ENCODE measurements at regions not wholly inside any gene's neighbourhood (a gene's known extent, or its start where the extent isn't known, plus 50 kb on each side); places are given as distances from the start of the nearest gene placed in this dataset.

- Histone ChIP-seq H3K4me3 (no peak overlapping the region), H3K9me3 (no peaks in the 10 kb centered on the region), H3K36me3 (no peaks in the 10 kb centered on the region), H3K4me1 (no peaks in the 10 kb centered on the region), H3K27me3 (no peaks in the 10 kb centered on the region), H3K27ac (no peak overlapping the region)
- TF ChIP-seq POLR2AphosphoS5 (IDR thresholded peaks at IDR 0.05), result no peak
- no peak for ATAC-seq (ENCODE audit: low FRiP score in 2 of 2)
- WGBS, 2 donors, result 30 to 43% methylated on average over 3 of the region's 3 CpGs
- DNase-seq, result no peak
These were observed 274.1 kb downstream of the OTOL1 start for GRCh38 chr3:161770484-161771386.

GRCh38 chr3:161781381-161781780, 284.8 kb downstream of the OTOL1 start:
- no peaks in the 10 kb centered on the region for H3K4me1 ChIP-seq
- no peaks in the 10 kb centered on the region for H3K36me3 ChIP-seq
- H3K27me3 ChIP-seq, result no peaks in the 10 kb centered on the region
- no peaks in the 10 kb centered on the region for H3K9me3 ChIP-seq
- no peak for TF ChIP-seq POLR2AphosphoS5 (IDR thresholded peaks at IDR 0.05)
- TF ChIP-seq EP300 (IDR thresholded peaks at IDR 0.05), result no peak
- TF ChIP-seq, protein P1, sequence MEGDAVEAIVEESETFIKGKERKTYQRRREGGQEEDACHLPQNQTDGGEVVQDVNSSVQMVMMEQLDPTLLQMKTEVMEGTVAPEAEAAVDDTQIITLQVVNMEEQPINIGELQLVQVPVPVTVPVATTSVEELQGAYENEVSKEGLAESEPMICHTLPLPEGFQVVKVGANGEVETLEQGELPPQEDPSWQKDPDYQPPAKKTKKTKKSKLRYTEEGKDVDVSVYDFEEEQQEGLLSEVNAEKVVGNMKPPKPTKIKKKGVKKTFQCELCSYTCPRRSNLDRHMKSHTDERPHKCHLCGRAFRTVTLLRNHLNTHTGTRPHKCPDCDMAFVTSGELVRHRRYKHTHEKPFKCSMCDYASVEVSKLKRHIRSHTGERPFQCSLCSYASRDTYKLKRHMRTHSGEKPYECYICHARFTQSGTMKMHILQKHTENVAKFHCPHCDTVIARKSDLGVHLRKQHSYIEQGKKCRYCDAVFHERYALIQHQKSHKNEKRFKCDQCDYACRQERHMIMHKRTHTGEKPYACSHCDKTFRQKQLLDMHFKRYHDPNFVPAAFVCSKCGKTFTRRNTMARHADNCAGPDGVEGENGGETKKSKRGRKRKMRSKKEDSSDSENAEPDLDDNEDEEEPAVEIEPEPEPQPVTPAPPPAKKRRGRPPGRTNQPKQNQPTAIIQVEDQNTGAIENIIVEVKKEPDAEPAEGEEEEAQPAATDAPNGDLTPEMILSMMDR (IDR thresholded peaks at IDR 0.05), result no peak
- TF ChIP-seq POLR2A (IDR thresholded peaks at IDR 0.05), result no peak
- ATAC-seq (ENCODE audit: low FRiP score in 2 of 2) (no peak), DNase-seq (no peak)
- no peak overlapping the region for H3K27ac ChIP-seq
- 21 to 22% methylated on average over 1 of the region's 1 CpG for WGBS, 2 donors
- H3K4me3 ChIP-seq, result no peak overlapping the region

GRCh38 chr3:161793194-161793930, 296.8 kb downstream of the OTOL1 start:
- no peaks in the 10 kb centered on the region for H3K36me3 ChIP-seq
- ATAC-seq (ENCODE audit: low FRiP score in 2 of 2) (no peak), DNase-seq (no peak)
- H3K27ac ChIP-seq, result no peak overlapping the region
- no peak for TF ChIP-seq POLR2A (IDR thresholded peaks at IDR 0.05)
- TF ChIP-seq POLR2AphosphoS5 (IDR thresholded peaks at IDR 0.05), result no peak
- no peak for TF ChIP-seq EP300 (IDR thresholded peaks at IDR 0.05)
- TF ChIP-seq, protein P1 (IDR thresholded peaks at IDR 0.05), result no peak
- H3K27me3 ChIP-seq, result no peaks in the 10 kb centered on the region
- 86 to 90% methylated on average over 3 of the region's 3 CpGs for WGBS, 2 donors
- H3K9me3 ChIP-seq, result no peaks in the 10 kb centered on the region
- no peaks in the 10 kb centered on the region for H3K4me1 ChIP-seq
- no peak overlapping the region for H3K4me3 ChIP-seq

DNA sequence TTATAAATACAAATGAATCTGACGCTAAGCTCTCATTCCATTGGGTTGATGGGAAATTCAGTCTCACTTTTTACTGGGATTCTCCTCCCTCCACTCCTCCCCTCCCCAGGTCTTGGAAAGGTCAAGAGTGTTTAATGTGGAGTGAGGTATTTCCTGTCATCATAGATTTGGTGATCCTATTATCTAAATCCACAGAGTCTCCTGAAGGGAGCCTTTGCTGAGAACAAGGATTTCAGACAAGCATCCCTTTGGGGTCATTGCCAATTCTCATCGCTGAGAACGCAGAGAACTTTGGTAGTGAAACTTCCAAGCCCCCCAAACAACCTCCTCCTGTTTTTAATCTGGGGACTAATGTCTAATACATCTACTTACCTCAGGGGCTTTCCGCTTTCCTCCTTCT, 297.9 kb downstream of the OTOL1 start:
- no peaks in the 10 kb centered on the region for H3K9me3 ChIP-seq
- no peaks in the 10 kb centered on the region for H3K36me3 ChIP-seq
- 85 to 88% methylated on average over 4 of the region's 4 CpGs for WGBS, 2 donors
- DNase-seq, result no peak
- no peak overlapping the region for H3K4me3 ChIP-seq
- no peak overlapping the region for H3K27ac ChIP-seq
- ATAC-seq (ENCODE audit: low FRiP score in 2 of 2), result no peak
- H3K27me3 ChIP-seq, result no peaks in the 10 kb centered on the region
- no peak for TF ChIP-seq POLR2AphosphoS5 (IDR thresholded peaks at IDR 0.05)
- TF ChIP-seq POLR2A (IDR thresholded peaks at IDR 0.05), result no peak
- TF ChIP-seq EP300 (IDR thresholded peaks at IDR 0.05), result no peak
- TF ChIP-seq, protein P1 (IDR thresholded peaks at IDR 0.05), result no peak
- no peaks in the 10 kb centered on the region for H3K4me1 ChIP-seq

- no peak overlapping the region for H3K4me3 ChIP-seq
- no peak for DNase-seq
- no peak overlapping the region for H3K27ac ChIP-seq
- no peaks in the 10 kb centered on the region for H3K36me3 ChIP-seq
- TF ChIP-seq POLR2AphosphoS5 (IDR thresholded peaks at IDR 0.05) (no peak), EP300 (IDR thresholded peaks at IDR 0.05) (no peak), POLR2A (IDR thresholded peaks at IDR 0.05) (no peak)
- TF ChIP-seq, protein P1 (IDR thresholded peaks at IDR 0.05), result no peak
- no peak for ATAC-seq (ENCODE audit: low FRiP score in 2 of 2)
- no peaks in the 10 kb centered on the region for H3K9me3 ChIP-seq
- H3K4me1 ChIP-seq, result no peaks in the 10 kb centered on the region
- H3K27me3 ChIP-seq, result no peaks in the 10 kb centered on the region
These were observed 299.7 kb downstream of the OTOL1 start for GRCh38 chr3:161796312-161796711.

Data from upper lobe of left lung (tissue), 6 donors.